ENCODE measurements at regions not wholly inside any gene's neighbourhood (a gene's known extent, or its start where the extent isn't known, plus 50 kb on each side); places are given as distances from the start of the nearest gene placed in this dataset.
A peak's percentile ranks its signal among the peaks of the same experiment; 100 is the strongest.
"Not testable (repeated sequence)": the region's sequence is repeated elsewhere in the genome, so short reads cannot be mapped to it uniquely, and the experiment has no call there.

GRCh38 chr14:84090837-84091236, 1439.1 kb upstream of the FLRT2 start:
- DNase-seq (peak in 1 of 3 donors; percentile 41), ATAC-seq (ENCODE audit: insufficient read depth, low FRiP score) (no peak)
- Histone ChIP-seq H3K9ac (ENCODE audit: insufficient read depth in 1 of 2, low read length in 2 of 2) (no peak overlapping the region), H3K4me1 (ENCODE audit: control insufficient read depth in 5 of 5, insufficient read depth in 5 of 5, low read length in 5 of 5) (peaks cover 0 to 3% (median 0%) of the 10 kb centered on the region in 5 donors), H3K9me3 (ENCODE audit: control insufficient read depth in 4 of 4, insufficient read depth in 3 of 4, low read length in 3 of 4) (no peaks in the 10 kb centered on the region), H3K4me3 (no peak overlapping the region), H3K36me3 (ENCODE audit: control insufficient read depth in 4 of 4, insufficient read depth in 4 of 4, low read length in 4 of 4) (no peaks in the 10 kb centered on the region), H3K27ac (ENCODE audit: low read depth in 1 of 2, low read length in 1 of 2) (no peak overlapping the region), H3K27me3 (ENCODE audit: control insufficient read depth in 3 of 3, insufficient read depth in 3 of 3, low read length in 2 of 3) (no peaks in the 10 kb centered on the region)
- no peak for TF ChIP-seq CTCF (IDR thresholded peaks at IDR 0.05; ENCODE audit: control extremely low read depth, extremely low read depth)
- WGBS, 2 donors = 70 to 72% methylated on average over 6 of the region's 6 CpGs

- 34 to 58% methylated on average over 1 of the region's 1 CpG for WGBS, 2 donors
Measured at GRCh38 chr14:84095681-84096080, 1434.3 kb upstream of the FLRT2 start.

GRCh38 chr14:84098261-84098660, 1431.7 kb upstream of the FLRT2 start:
- Histone ChIP-seq H3K4me1 (ENCODE audit: control insufficient read depth in 5 of 5, insufficient read depth in 5 of 5, low read length in 5 of 5) (no peaks in the 10 kb centered on the region), H3K36me3 (ENCODE audit: control insufficient read depth in 4 of 4, insufficient read depth in 4 of 4, low read length in 4 of 4) (no peaks in the 10 kb centered on the region), H3K4me3 (no peak overlapping the region), H3K27me3 (ENCODE audit: control insufficient read depth in 3 of 3, insufficient read depth in 3 of 3, low read length in 2 of 3) (no peaks in the 10 kb centered on the region), H3K9ac (ENCODE audit: insufficient read depth in 1 of 2, low read length in 2 of 2) (no peak overlapping the region), H3K27ac (ENCODE audit: low read depth in 1 of 2, low read length in 1 of 2) (no peak overlapping the region), H3K9me3 (ENCODE audit: control insufficient read depth in 4 of 4, insufficient read depth in 3 of 4, low read length in 3 of 4) (peaks cover 0 to 3% (median 0%) of the 10 kb centered on the region in 4 donors)
- ATAC-seq (ENCODE audit: insufficient read depth, low FRiP score) = no peak
- no peak for TF ChIP-seq CTCF (IDR thresholded peaks at IDR 0.05; ENCODE audit: control extremely low read depth, extremely low read depth)
- no peak for DNase-seq
- 89 to 96% methylated on average over 4 of the region's 4 CpGs for WGBS, 2 donors

More at GRCh38 chr14:84095681-84096080, 1434.3 kb upstream of the FLRT2 start:
- H3K36me3 ChIP-seq (ENCODE audit: control insufficient read depth in 4 of 4, insufficient read depth in 4 of 4, low read length in 4 of 4) = no peaks in the 10 kb centered on the region
- H3K27ac ChIP-seq (ENCODE audit: low read depth in 1 of 2, low read length in 1 of 2) = no peak overlapping the region
- TF ChIP-seq CTCF (IDR thresholded peaks at IDR 0.05; ENCODE audit: control extremely low read depth, extremely low read depth) = no peak
- H3K9me3 ChIP-seq (ENCODE audit: control insufficient read depth in 4 of 4, insufficient read depth in 3 of 4, low read length in 3 of 4) = no peaks in the 10 kb centered on the region
- no peak overlapping the region for H3K9ac ChIP-seq (ENCODE audit: insufficient read depth in 1 of 2, low read length in 2 of 2)
- H3K4me3 ChIP-seq = no peak overlapping the region
- H3K4me1 ChIP-seq (ENCODE audit: control insufficient read depth in 5 of 5, insufficient read depth in 5 of 5, low read length in 5 of 5) = no peaks in the 10 kb centered on the region
- ATAC-seq (ENCODE audit: insufficient read depth, low FRiP score) = no peak
- H3K27me3 ChIP-seq (ENCODE audit: control insufficient read depth in 3 of 3, insufficient read depth in 3 of 3, low read length in 2 of 3) = no peaks in the 10 kb centered on the region
- DNase-seq = no peak

- not testable (repeated sequence) for H3K9me3 ChIP-seq (ENCODE audit: control insufficient read depth in 4 of 4, insufficient read depth in 3 of 4, low read length in 3 of 4); ATAC-seq (ENCODE audit: insufficient read depth, low FRiP score); H3K4me1 ChIP-seq (ENCODE audit: control insufficient read depth in 5 of 5, insufficient read depth in 5 of 5, low read length in 5 of 5); H3K36me3 ChIP-seq (ENCODE audit: control insufficient read depth in 4 of 4, insufficient read depth in 4 of 4, low read length in 4 of 4); H3K9ac ChIP-seq (ENCODE audit: insufficient read depth in 1 of 2, low read length in 2 of 2); H3K27me3 ChIP-seq (ENCODE audit: control insufficient read depth in 3 of 3, insufficient read depth in 3 of 3, low read length in 2 of 3); DNase-seq; H3K4me3 ChIP-seq; H3K27ac ChIP-seq (ENCODE audit: low read depth in 1 of 2, low read length in 1 of 2)
- 93 to 94% methylated on average over 17 to 27 of the region's 27 CpGs for WGBS, 2 donors
Measured at GRCh38 chr14:84099560-84099959, 1430.4 kb upstream of the FLRT2 start.
